Activated CD4-positive, CD25-positive, alpha-beta regulatory T cell (primary cell): ENCODE measurements at regions not wholly inside any gene's neighbourhood (a gene's known extent, or its start where the extent isn't known, plus 50 kb on each side); places are given as distances from the start of the nearest gene placed in this dataset.
"Not testable (repeated sequence)": the region's sequence is repeated elsewhere in the genome, so short reads cannot be mapped to it uniquely, and the experiment has no call there.

Experiments used
- DNase-seq, 4 experiments: peaks; one replicate each; lab custom pipeline; 2025; lab: John Stamatoyannopoulos, UW

- no peak for DNase-seq
Observed at GRCh38 chr19:30066781-30067759, 125.0 kb downstream of the URI1 start.

- not testable (repeated sequence) for DNase-seq
Observed at GRCh38 chr19:30067956-30068506, 126.0 kb downstream of the URI1 start.

GRCh38 chr19:30068528-30069395 is 126.7 kb downstream of the URI1 start:
- no peak for DNase-seq

GRCh38 chr19:30069535-30070197 is 127.6 kb downstream of the URI1 start:
- DNase-seq: no peak

- DNase-seq: no peak
Observed at GRCh38 chr19:30070198-30070967, 128.3 kb downstream of the URI1 start.

GRCh38 chr19:30070968-30071632 is 129.1 kb downstream of the URI1 start:
- DNase-seq: no peak

GRCh38 chr19:30071871-30072270 is 129.8 kb downstream of the URI1 start:
- DNase-seq: no peak

- no peak for DNase-seq
Observed at GRCh38 chr19:30073152-30074000, 131.3 kb downstream of the URI1 start.

- no peak for DNase-seq
Observed at GRCh38 chr19:30074096-30074495, 132.1 kb downstream of the URI1 start.

- no peak for DNase-seq
Observed at GRCh38 chr19:30074741-30075715, 133.0 kb downstream of the URI1 start.

GRCh38 chr19:30076101-30076551 is 134.1 kb downstream of the URI1 start:
- DNase-seq: no peak

- DNase-seq: no peak
Observed at GRCh38 chr19:30076751-30077670, 135.0 kb downstream of the URI1 start.

- no peak for DNase-seq
Observed at GRCh38 chr19:30077851-30078355, 135.9 kb downstream of the URI1 start.

GRCh38 chr19:30078381-30078910 is 136.4 kb downstream of the URI1 start:
- DNase-seq: no peak

- no peak for DNase-seq
Observed at GRCh38 chr19:30079200-30079599, 137.2 kb downstream of the URI1 start.

- no peak for DNase-seq
Observed at GRCh38 chr19:30082168-30082567, 140.1 kb downstream of the URI1 start.

GRCh38 chr19:30082611-30083010 is 140.6 kb downstream of the URI1 start:
- no peak for DNase-seq
